Hepatocyte (in vitro differentiated cells): ENCODE measurements at regions not wholly inside any gene's neighbourhood (a gene's known extent, or its start where the extent isn't known, plus 50 kb on each side); places are given as distances from the start of the nearest gene placed in this dataset.

Source experiments
- CTCF ChIP-seq: fragments of 200-600 bp; sonication (generic); IDR thresholded peaks from 2 replicates; pipeline ENCODE4 v1.5.1; 2016; ENCODE audit warnings: antibody characterized with exemption, mild to moderate bottlenecking; ENCODE audit not compliant: poor library complexity
- EZH2 ChIP-seq: fragments of 200-600 bp; sonication (generic); IDR thresholded peaks from 2 replicates; pipeline ENCODE4 v1.6.1; 2016; ENCODE audit warnings: antibody characterized with exemption, mild to moderate bottlenecking, borderline replicate concordance
- EZH2phosphoT487 ChIP-seq: fragments of 200-600 bp; sonication (generic); IDR thresholded peaks from one replicate; pipeline ENCODE4 v1.6.1; 2018; ENCODE audit warnings: antibody characterized with exemption, mild to moderate bottlenecking, low read depth, moderate library complexity; ENCODE audit not compliant: unreplicated experiment, severe bottlenecking

GRCh38 chr1:68994096-68994495 lies 497.2 kb upstream of the DEPDC1 start:
- TF ChIP-seq EZH2 = no peak
- TF ChIP-seq EZH2phosphoT487 = no peak
- no peak for TF ChIP-seq CTCF
